Lung (tissue), 11 donors: ENCODE measurements at regions not wholly inside any gene's neighbourhood (a gene's known extent, or its start where the extent isn't known, plus 50 kb on each side); places are given as distances from the start of the nearest gene placed in this dataset.

Experiments
- ATAC-seq: fragments of 200-7000 bp; cut with Tn5 transposase; one replicate; pipeline ENCODE4 v1.9.1; 2020; ENCODE audit warnings: moderate number of reproducible peaks; ENCODE audit not compliant: insufficient read depth, low FRiP score
- DNase-seq, 3 donors: peaks; one replicate each; pipeline ENCODE4 v3.0.0-alpha.2; 2013 to 2017
- H3K27ac ChIP-seq, 2 donors: one replicate each; pipeline ENCODE4 v1.5.1; 2013; ENCODE audit warnings: mild to moderate bottlenecking in 2 of 2, moderate library complexity in 2 of 2, control low read depth in 1 of 2, inconsistent platforms in 1 of 2, low read depth in 1 of 2, low read length in 1 of 2
- H3K27me3 ChIP-seq, 3 donors: one replicate each; pipeline ENCODE4 v1.5.1; 2013; ENCODE audit warnings: low read length in 2 of 3; ENCODE audit not compliant: control insufficient read depth in 3 of 3, insufficient read depth in 3 of 3
- H3K36me3 ChIP-seq, 4 donors: one replicate each; pipeline ENCODE4 v1.5.1; 2013; ENCODE audit warnings: low read length in 4 of 4, mild to moderate bottlenecking in 1 of 4, moderate library complexity in 1 of 4; ENCODE audit not compliant: control insufficient read depth in 4 of 4, insufficient read depth in 4 of 4
- H3K4me1 ChIP-seq, 5 donors: one replicate each; pipeline ENCODE4 v1.5.1; 2013; ENCODE audit warnings: low read length in 5 of 5, mild to moderate bottlenecking in 2 of 5, moderate library complexity in 1 of 5; ENCODE audit not compliant: control insufficient read depth in 5 of 5, insufficient read depth in 5 of 5
- H3K4me3 ChIP-seq: one replicate; pipeline ENCODE4 v1.5.1; 2013; ENCODE audit warnings: mild to moderate bottlenecking, control low read depth, moderate library complexity
- H3K9ac ChIP-seq, 2 donors: one replicate each; pipeline ENCODE4 v1.5.1; 2013; ENCODE audit warnings: low read length in 2 of 2, control low read depth in 1 of 2; ENCODE audit not compliant: insufficient read depth in 1 of 2
- H3K9me3 ChIP-seq, 4 donors: one replicate each; pipeline ENCODE4 v1.5.1; 2013; ENCODE audit warnings: low read length in 3 of 4, mild to moderate bottlenecking in 1 of 4, moderate library complexity in 1 of 4; ENCODE audit not compliant: control insufficient read depth in 4 of 4, insufficient read depth in 3 of 4
- WGBS, 2 donors: extraction: QIAGEN DNeasy Blood & Tissue Kit; methylation state at CpG; one replicate each; pipeline ENCODE4 v1.1.7; 2013; 5-methylcytosine and 5-hydroxymethylcytosine counted together
- TF ChIP-seq, protein P1 (sequence below): IDR thresholded peaks from 2 replicates; pipeline ENCODE4 v1.5.1; 2012; ENCODE audit warnings: mild to moderate bottlenecking; ENCODE audit errors: control extremely low read depth, extremely low read depth
- donor health status: control.
- donor health status: control.
- donor health status: Bipolar disorder and iron deficiency.
- donor health status: healthy.
- donor health status: DM: yes; HTN: yes; CAD: no.

DNA sequence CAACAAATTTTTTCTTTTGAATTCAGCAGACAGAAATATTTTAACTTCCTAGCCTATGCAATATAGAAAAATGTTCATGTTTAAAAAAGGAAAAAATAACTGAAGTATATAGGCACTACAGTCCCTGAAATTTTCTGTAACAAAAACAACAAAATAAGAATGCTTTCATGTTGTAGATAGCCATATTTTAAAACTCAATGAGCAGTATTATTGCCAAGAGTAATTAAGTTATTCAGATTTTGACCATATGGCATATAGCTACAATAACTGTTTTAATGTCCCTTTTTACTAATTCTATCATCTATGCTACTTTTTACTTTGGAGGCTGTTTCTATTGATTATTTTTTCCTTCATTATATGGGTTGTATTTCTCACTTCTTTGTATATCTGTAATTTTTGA is 283.3 kb upstream of the RIMS1 start:
- no peak overlapping the region for H3K4me3 ChIP-seq
- H3K27me3 ChIP-seq: no peaks in the 10 kb centered on the region
- H3K36me3 ChIP-seq: no peaks in the 10 kb centered on the region
- H3K27ac ChIP-seq: no peak overlapping the region
- DNase-seq (peak in 2 of 3 donors; percentile 69 to 71), ATAC-seq (no peak)
- TF ChIP-seq, protein P1, sequence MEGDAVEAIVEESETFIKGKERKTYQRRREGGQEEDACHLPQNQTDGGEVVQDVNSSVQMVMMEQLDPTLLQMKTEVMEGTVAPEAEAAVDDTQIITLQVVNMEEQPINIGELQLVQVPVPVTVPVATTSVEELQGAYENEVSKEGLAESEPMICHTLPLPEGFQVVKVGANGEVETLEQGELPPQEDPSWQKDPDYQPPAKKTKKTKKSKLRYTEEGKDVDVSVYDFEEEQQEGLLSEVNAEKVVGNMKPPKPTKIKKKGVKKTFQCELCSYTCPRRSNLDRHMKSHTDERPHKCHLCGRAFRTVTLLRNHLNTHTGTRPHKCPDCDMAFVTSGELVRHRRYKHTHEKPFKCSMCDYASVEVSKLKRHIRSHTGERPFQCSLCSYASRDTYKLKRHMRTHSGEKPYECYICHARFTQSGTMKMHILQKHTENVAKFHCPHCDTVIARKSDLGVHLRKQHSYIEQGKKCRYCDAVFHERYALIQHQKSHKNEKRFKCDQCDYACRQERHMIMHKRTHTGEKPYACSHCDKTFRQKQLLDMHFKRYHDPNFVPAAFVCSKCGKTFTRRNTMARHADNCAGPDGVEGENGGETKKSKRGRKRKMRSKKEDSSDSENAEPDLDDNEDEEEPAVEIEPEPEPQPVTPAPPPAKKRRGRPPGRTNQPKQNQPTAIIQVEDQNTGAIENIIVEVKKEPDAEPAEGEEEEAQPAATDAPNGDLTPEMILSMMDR: no peak
- H3K9me3 ChIP-seq: peaks cover 0 to 3% (median 0%) of the 10 kb centered on the region in 4 donors
- H3K4me1 ChIP-seq: peaks cover 0 to 12% (median 0%) of the 10 kb centered on the region in 5 donors
- H3K9ac ChIP-seq: no peak overlapping the region

DNA sequence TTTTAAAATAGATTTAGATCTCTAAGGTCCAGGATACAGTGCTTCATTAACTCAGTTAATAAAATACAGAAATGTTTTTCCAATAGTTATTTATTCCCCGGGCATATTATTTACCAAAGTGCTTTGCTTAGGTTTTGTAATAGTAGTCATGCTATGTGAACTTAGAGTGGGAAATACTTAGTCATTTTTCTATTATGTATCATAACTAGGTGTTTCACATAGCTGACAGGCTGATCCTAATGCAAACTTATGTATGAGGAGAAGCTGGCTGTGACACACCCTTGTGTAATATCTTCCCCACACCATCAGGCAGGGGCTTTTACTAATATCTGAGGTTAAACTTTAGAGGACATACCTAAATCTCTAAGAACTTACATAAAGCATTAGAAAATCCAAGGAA is 277.7 kb upstream of the RIMS1 start:
- no peak for DNase-seq
- Histone ChIP-seq H3K9ac (no peak overlapping the region), H3K9me3 (peaks cover 0 to 3% (median 0%) of the 10 kb centered on the region in 4 donors), H3K27ac (no peak overlapping the region), H3K4me1 (no peaks in the 10 kb centered on the region), H3K4me3 (no peak overlapping the region), H3K27me3 (no peaks in the 10 kb centered on the region), H3K36me3 (no peaks in the 10 kb centered on the region)
- WGBS, 2 donors: 75 to 89% methylated on average over 1 of the region's 1 CpG
- ATAC-seq: no peak
- TF ChIP-seq, protein P1: no peak

DNA sequence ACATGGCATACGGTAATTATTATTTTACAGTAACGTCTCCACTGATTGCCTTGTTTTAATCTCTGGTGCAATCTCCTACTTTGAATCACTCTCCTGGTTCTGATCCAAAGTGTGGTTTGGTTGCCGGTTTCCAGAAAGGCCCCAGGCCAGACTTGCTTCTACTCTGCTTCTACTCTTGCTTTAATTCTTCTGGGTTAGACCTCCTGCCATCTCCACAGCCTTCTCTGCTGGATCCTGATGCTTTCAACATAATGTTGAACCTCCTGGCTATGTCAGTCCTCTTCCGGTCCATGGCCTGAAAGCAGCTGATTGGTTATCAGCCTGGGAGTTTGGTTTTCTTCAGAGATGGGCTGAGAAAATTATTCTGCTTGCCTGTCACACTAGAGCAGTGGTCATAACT is 266.5 kb upstream of the RIMS1 start:
- Histone ChIP-seq H3K36me3 (no peaks in the 10 kb centered on the region), H3K27ac (no peak overlapping the region), H3K4me3 (no peak overlapping the region), H3K27me3 (no peaks in the 10 kb centered on the region), H3K9me3 (no peaks in the 10 kb centered on the region), H3K9ac (no peak overlapping the region), H3K4me1 (no peaks in the 10 kb centered on the region)
- ATAC-seq: no peak
- WGBS, 2 donors: 86 to 90% methylated on average over 4 of the region's 4 CpGs
- DNase-seq: no peak
- TF ChIP-seq, protein P1: no peak

DNA sequence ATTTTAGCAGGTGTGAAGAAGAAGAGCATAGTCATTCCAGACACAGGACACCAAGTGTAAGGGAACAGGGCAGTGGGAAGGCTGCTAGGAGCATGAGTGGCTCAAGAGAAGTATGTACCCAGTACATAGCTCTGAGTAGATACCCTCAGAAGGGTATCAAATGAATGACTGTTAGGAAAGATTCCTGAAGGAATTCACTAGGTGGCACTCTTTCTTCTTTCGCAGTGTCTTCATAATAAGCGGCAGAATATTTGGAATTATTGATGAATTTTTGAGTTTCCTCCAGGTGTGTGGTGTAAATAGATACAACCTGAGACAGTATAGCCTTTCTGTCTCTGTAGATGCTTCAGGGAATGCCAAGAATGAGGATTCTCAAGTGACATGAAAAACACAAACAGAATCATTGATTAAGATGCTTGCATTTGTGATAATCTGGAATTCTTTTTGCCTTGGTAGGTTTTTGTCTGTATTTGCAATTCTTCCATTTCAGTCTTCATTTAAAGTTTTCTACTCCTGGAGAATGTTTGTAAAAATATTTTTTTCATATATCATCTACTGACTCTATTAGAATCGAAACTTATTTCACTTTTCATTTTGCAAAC is 264.3 kb upstream of the RIMS1 start:
- peak in 1 of 3 donors; percentile 31 for DNase-seq
- WGBS, 2 donors: 53 to 55% methylated on average over 3 of the region's 3 CpGs

More for the DNA sequence above, 264.3 kb upstream of the RIMS1 start:
- Histone ChIP-seq H3K27ac (no peak overlapping the region), H3K27me3 (no peaks in the 10 kb centered on the region), H3K4me1 (no peaks in the 10 kb centered on the region), H3K9me3 (peaks cover 0 to 8% (median 4%) of the 10 kb centered on the region in 4 donors), H3K36me3 (no peaks in the 10 kb centered on the region), H3K9ac (no peak overlapping the region), H3K4me3 (no peak overlapping the region)
- TF ChIP-seq, protein P1: no peak
- peak; percentile 27 for ATAC-seq
